HG02763 (cell line): ENCODE measurements at regions not wholly inside any gene's neighbourhood (a gene's known extent, or its start where the extent isn't known, plus 50 kb on each side); places are given as distances from the start of the nearest gene placed in this dataset.

Experiments
- ATAC-seq: cut with Tn5 transposase; IDR thresholded peaks from one replicate; pipeline ENCODE4 v1.9.1; 2021; ENCODE audit warnings: mild to moderate bottlenecking, moderate library complexity; ENCODE audit not compliant: unreplicated experiment

DNA sequence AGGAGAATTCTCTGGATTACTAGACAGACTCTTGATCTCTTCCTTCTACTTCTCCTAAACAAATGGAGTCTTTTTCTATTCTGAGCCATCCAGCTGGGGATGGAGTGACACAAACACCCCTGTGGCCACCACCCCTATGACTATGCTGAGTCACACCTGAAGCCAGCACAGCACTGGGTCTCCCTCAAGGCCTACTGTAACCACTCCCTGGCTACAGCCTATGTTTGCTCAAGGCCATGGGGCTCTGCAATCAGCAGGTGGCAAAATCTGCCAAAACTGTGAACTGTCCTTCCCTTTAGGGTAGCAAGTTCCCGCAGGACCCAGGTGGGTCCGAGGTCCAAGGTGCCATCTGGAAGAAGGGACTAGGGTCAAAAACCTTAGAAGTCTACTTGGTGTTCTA lies 132.3 kb downstream of the TINAG start:
- no peak for ATAC-seq

DNA sequence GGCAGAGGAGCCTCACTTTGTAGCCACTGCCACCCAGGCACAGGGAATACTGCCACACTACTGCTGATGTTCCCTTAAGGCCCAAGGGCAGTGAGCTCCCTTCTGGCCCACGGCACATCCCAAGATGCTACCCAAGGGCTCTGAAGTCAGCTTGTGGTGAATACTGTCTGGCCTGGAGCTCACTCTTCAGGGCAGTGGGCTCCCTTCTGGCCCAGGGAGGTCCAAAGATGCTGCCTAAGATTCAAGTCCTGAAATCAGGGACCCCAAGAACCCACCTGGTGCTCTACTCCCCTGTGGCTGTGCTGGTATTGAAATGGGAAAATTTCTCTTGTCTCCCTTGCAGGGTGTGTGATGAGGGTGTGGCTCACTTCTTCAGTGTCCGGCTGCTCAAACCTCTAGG lies 132.8 kb downstream of the TINAG start:
- ATAC-seq, result no peak

DNA sequence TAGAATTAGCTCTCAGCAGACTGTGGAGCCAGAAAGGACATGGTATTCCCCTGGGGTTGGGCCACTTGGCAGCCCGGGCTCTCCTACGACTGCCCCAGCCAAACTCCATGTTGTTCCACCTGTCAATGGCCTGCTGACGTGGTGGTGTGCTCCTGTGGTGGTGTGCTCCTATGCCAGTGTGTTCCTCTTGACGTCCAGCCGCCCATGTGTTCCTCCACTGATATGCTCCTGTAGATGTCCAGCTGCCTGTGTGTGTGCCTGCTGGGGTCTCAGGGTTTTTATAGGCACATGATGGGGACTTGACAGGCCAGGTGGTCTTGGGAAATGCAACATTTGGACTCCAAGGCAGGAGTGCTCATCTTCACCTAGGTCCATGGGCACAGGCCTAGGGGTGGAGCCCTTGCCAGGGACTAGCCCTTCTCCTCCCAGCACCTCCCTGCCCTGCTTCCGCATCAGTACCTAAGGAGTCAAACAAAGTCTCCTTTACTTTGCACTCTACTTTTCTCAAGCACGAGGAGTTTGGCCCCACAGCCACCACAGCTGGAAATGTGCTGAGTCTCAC lies 133.5 kb downstream of the TINAG start:
- no peak for ATAC-seq

DNA sequence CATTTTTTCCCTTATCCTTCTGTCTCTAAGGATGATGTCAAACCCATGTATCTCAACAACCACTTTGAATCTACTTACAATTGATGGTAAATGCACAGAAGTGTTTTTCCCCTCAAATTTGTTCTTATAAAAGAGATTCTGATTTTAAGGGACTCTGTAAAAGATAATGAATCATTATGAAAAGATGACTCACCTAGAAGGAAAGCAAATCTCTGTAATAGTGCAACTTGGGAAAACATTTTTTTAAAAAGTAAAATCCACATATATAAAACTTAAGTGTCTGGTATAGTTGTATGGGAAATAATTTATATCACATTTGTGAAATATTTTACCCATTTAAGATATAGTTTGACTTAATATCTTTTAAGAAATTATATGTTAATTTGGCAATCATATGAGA lies 137.0 kb downstream of the TINAG start:
- ATAC-seq, result no peak

DNA sequence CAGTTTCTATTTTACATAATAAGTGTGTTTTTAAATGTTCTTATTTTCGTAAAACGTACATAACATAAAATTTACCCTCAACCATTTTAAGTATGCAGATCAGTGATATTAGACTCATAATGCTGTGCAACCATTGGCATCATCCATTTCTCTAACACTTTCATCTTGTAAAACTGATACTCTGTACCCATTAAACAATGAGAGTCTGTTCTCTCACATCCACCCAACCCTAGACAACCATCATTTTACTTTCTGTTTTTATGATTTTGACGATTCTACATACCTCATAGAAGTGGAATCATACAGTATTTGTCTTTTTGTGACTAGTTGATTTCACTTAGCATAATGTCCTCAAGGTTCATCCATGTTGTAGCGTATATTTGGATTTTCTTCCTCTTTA lies 140.4 kb downstream of the TINAG start:
- no peak for ATAC-seq

DNA sequence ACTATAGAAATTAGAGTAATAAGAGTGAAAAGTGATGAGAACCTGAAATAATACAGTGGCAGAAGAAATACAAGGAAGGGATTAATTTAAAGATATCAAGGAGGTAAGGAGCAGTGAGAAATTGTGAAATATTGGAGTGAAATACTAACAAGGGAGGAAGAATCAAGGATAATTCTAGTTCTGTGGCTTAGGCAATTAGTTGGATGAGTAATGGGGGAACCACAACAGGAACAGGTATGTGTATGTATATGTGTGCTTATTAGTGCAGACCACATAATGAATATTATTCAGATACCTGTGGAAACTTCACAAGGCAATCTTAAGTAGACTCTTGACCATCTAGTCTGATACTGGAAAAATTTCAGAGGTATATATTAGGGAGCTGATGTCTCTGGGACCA lies 143.3 kb downstream of the TINAG start:
- ATAC-seq, result no peak

DNA sequence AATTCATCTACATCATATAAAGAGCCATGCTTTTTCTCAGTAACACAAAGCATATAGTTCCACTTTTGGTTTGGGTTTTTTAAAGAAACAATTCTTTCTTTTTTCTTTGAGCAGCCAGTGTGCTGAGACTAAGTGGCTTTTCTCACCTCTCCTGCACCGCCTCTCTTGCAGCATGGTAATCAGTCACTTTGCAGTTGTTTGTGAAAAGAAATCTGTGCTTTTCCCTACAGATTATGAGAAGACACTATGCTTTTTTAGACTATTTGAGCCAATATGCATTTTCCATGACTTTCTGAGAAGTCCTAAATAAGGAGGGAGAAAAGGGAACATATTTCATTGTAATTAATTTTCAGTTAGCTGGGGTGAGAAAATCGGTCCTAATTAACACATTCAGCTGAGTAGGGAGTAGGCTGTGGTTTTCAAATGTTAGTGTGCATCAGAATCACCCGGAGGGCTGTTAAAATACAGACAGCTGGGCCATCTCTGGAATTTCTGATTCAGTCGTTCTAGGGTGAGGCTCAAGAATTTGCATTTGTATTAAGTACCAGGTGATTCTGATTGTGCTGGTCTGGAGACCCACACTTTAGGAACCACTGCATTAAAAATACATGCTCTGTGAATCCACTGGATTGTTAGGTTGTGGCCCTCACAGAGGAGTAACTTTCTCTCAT lies 155.2 kb downstream of the TINAG start:
- no peak for ATAC-seq

DNA sequence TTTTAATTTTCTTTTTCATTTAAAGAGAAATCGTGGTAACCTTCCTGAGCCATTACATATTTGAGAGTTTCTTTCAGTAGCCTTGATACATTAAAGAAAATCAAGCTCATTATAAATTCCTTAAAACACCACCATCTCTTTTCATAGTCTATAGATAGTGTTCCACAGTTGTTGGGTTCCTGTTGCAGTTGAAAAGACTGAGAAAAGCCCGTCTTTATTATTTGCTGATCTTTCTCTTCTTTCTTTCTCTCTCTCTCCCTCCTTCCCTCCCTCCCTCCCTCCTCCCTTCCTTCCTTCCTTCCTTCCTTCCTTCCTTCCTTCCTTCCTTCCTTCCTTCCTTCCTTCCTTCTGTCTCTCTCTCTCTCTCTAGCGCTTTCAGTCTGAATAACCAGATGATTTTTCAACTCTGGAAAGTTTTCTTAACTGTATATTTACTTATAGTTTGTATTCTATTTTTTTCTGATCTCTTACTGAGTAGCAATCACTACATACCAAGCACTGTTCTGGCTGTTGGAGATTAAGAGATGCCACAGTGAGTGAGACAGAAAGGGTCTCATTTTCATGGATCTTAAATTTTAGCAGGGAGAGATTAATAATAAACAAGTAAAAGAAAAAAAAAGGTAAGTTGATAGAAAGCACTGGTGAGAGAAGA lies 157.5 kb downstream of the TINAG start:
- ATAC-seq, result no peak

DNA sequence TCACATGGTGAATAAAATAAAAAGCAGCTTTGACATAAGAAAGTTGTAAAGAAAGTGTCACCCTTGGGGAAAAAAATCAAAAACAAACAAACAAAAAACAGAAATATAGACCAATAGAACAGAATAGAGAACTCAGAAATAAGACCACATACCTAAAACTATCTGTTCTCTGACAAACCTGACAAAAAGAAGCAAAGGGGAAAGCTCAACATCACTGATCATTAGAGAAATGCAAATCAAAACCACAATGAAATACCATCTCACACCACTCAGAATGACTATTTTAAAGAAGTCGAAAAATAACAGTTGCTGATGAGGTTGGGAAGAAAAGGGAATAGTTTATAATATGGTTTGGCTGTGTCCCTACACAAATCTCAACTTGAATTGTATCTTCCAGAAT lies 159.1 kb downstream of the TINAG start:
- ATAC-seq, result no peak

DNA sequence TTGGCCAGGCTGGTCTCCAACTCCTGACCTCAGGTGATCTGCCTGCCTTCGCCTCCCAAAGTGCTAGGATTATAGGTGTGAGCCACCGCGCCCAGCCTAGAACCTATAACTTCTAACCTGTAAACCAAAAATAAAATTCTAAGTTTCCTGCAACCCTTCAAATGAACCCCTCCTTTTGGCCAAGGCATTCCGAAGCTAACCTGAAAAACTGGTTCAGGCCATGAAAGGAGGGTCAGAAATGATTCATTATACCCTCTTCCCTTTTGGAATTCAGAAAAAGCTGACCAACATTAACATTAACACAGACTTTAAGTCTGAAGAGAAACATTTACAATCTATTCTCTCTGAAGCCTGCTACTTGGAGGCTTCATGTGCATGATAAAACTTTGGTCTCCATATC lies 165.1 kb downstream of the TINAG start:
- no peak for ATAC-seq

DNA sequence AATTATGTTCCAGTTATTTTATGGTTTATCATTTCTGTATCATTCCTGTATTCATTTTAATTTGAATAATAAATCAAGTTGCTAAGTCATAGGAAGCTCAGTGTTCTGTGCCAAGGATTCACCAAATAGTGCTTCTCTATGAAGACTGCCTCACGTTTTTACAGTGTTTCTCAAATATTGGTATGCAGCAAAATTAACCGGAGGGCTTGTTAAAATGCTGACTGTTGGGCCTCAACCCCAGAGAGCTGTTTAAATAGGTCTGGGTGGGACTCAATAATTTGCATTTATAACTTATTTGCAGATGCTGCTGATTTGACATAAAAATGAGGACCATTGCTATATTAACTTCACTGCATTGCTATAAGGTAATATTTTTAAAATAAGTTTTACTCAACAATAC lies 166.7 kb downstream of the TINAG start:
- no peak for ATAC-seq

DNA sequence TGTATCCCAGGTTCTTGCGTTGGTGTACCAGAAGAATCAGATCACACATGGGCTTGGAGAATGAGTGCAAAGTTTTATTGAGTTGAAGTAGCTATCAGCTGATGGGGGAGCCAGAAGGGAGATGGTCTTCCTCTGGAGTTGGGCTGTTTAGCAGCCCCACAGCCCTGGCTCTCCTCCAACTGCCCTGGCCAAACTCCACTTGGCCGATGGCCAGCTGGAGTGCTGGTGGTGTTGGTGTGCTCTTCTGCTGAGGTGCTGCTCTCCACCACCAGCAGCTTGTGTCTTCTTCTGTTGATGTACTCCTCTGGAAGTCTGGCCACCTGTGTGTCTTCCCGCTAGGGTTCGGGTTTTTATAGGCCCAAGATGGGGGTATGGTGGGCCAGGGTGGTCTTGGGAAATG lies 172.8 kb downstream of the TINAG start:
- ATAC-seq, result no peak

DNA sequence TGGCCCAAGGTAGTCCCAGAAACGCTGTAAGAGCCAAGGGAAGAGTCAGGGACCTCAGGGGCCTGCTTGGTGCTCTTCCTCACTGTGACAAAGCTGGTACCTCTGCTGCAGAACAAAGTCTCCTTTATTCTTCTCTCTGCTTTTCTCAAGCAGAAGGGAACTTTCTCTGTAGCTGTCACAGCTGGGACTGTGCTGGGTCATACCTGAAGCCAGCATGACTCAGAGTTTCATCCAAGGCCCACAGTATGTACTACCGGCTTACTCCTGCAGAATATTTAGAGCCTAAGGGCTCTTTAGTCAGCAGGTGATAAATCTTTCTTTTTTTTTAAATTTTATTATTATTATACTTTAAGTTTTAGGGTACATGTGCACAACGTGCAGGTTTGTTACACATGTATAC lies 183.2 kb downstream of the TINAG start:
- no peak for ATAC-seq

DNA sequence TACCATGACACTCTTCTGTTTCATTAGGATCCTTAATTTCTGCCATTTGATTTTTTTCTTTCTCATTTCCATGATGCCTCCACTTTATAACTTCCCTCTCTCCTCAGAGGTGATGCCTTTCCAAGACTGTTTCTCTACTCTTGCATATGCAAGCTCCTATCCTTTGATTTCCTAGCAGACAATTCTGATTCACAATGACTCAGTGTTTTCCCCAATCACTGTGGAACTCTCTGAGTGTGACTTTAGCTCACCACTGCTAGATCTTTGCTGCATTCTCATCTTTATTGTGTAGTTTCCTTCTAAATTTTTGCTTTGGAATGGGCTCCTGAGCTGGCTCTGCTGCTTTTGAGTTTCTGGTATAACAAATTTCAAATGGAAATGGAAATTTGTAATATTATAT lies 184.9 kb downstream of the TINAG start:
- ATAC-seq, result no peak

DNA sequence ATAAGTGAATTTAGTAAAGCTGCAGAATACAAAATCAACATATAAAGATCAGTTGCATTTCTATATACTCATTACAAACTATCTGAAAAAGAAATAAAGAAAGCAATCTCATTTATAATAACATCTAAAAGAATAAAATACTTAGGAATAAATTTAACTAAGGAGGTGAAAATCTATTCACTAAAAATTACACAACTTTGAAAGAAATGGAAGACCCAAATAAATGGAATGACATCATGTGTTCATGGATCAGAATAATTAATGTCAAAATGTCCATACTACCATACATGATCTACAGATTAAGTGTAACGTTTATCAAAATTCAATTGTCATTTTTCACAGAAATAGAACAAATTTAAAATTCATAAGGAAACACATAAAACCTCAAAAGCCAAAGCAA lies 194.9 kb downstream of the TINAG start:
- no peak for ATAC-seq

DNA sequence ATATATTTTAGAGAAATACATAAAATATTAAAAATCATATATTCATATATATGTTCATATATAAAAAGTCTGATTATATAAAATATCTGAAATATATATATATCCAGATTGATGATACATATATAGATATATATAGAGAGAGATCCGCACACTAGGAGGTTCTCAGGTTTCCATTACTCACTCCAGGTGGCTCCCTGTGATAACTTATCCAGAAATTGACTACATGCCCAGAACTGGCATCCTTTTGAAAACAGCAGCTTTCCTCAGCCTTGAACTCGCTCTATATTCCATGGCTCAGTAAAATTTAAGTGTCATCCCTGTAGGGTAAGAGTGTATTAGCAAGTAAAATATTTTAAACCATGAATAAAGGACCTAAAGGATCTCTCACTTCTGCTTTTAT lies 206.8 kb downstream of the TINAG start:
- ATAC-seq, result no peak

DNA sequence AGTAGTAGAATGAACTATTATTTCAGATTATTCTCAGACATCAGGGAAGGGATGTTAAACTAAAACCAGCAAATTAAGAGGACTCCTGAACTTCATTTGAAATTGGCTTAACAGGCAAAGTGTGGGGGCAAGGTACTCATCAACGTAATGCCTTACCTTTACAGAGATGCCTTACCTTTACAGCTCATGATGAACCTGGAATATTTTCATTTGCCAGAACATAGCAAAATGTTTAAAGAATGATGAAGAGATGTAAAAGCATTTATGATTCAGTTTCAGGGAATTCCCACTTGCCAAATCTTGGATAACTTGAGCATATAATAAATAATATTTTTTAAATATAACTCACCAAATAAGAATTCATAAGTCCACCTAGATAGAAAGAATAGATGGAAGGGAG lies 207.5 kb downstream of the TINAG start:
- ATAC-seq, result no peak

DNA sequence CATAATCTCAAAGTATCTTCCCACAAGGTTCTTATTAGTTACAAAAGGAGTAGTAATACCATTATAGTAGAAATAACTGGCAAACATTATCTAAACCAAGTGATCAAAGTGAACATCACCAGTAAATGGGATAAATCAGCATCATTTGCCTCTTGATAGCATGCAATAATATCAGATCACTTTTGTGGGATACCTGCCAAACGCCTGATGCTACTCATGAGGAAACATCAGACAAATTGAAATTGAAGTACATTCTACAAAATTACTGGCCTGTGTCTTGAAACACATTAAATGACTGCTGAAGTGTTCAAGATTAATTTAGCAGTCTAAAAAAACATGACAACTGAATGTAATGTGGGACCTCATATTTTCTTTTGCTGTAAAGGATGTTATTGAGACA lies 208.1 kb downstream of the TINAG start:
- no peak for ATAC-seq

DNA sequence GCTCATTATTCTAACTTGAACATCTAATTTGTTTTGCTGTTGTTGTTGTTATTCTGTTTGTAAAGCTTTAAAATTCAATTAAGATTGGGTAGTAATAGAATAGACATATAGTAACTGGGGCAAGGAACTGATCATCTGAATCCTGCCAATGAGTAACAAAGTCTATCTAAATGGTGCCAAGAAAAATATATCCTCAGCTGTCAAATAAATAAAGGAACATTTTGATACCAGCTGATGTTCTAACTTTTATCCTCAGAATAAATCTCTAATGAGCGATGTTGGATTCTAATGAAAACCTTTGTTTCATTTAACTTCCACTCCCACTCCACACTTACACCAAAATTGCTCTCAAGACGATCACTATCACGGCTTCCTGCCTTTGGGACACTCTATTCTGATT lies 210.9 kb downstream of the TINAG start:
- ATAC-seq, result no peak

DNA sequence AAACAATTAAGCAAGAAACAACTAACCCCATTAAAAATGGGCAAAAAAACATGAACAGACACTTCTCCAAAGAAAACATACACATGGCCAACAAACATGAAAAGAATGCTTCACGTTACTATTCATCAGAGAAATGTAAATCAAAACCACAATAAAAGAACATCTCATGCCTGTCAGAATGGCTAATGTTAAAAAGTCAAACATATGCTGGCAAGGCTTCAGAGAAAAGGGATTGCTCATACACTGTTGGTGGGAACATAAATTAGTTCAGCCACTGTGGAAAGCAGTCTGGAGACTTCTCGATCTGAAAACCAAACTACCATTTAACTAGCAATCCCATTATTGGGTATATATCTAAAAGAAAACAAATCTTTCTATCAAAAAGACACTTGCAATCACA lies 217.5 kb downstream of the TINAG start:
- no peak for ATAC-seq

DNA sequence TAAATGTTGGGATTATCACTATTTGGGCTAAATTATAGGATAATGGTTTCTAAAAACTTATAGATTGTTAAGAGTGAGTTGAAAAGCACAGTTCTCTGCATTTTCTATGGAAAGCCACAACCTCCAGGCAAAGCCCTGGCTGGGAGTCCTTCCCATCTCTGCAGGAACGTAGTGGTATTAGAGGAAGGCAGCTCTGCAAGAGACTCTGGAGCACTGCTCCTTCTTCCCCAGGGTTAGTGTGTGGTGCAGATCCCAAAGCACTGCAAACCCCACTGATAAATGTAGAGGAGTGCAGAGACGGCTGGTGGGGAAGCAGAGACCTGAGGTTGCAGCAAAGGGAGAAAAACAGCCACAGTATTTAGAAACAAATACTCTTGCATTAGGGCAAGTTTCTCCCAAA lies 225.3 kb downstream of the TINAG start:
- ATAC-seq, result no peak

DNA sequence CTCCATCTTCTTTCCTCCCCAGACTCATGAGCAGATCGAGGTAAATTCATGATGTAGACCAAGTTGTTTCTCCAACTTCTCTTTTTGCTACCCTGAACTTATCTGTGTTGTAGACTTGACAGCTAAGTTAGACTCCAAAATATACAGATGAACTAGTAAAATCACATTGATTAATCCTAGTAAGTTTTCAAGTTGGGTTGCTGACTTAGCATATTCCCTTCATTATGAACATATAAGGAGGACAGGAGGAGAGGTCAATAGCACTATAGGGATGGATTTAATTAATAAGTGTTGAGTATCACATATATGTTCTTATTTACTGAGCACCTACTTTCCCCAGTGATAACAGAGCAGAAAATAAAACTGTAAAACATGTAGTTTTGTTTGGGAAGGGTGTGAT lies 227.3 kb downstream of the TINAG start:
- ATAC-seq, result no peak

DNA sequence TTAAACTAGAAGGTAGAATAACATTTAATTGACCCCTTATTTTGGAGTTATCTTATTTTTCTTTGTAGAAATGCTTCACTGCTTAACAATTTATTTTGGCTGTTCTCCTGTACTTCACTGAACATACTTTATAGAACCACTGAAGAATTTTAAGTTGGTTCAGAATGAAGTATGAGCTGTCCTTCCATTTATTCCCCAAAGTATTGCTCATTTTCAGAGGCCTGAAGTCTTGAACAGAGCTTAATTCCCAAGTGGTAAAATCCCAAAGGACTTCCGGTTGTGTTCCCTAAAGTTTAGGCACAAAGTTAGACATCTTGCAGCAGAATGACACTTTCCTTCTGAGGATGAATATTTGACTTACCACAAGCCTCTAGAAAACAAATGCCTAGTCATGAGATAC lies 233.3 kb downstream of the TINAG start:
- ATAC-seq, result no peak
